H9 (cell line): ENCODE measurements at regions not wholly inside any gene's neighbourhood (a gene's known extent, or its start where the extent isn't known, plus 50 kb on each side); places are given as distances from the start of the nearest gene placed in this dataset.

Experiments
- DNase-seq: peaks from one replicate; pipeline ENCODE4 v3.0.0-alpha.2; 2017
- H2AFZ ChIP-seq: one replicate; pipeline ENCODE4 v1.6.1; 2013; ENCODE audit warnings: mild to moderate bottlenecking, low read length, control low read depth, moderate library complexity
- H2AK5ac ChIP-seq: 2 replicates; pipeline ENCODE4 v1.6.1; 2013; ENCODE audit warnings: low read length, control low read depth, mixed read lengths; ENCODE audit not compliant: insufficient read length
- H2BK120ac ChIP-seq: one replicate; pipeline ENCODE4 v1.6.1; 2013; ENCODE audit warnings: low read depth, mild to moderate bottlenecking, low read length, control low read depth, inconsistent platforms; ENCODE audit not compliant: poor library complexity, severe bottlenecking
- H2BK12ac ChIP-seq: 2 replicates; pipeline ENCODE4 v1.6.1; 2013; ENCODE audit warnings: low read length, control low read depth, mixed read lengths, low read depth; ENCODE audit not compliant: insufficient read length
- H2BK15ac ChIP-seq: 2 replicates; pipeline ENCODE4 v1.6.1; 2013; ENCODE audit warnings: low read depth, low read length, control low read depth
- H2BK20ac ChIP-seq: one replicate; pipeline ENCODE4 v1.6.1; 2013; ENCODE audit warnings: low read depth, mild to moderate bottlenecking, low read length, control low read depth, inconsistent platforms; ENCODE audit not compliant: poor library complexity, severe bottlenecking
- H2BK5ac ChIP-seq: 2 replicates; pipeline ENCODE4 v1.6.1; 2013; ENCODE audit warnings: low read length, control low read depth, mixed read lengths; ENCODE audit not compliant: insufficient read length
- H3K14ac ChIP-seq: 2 replicates; pipeline ENCODE4 v1.6.1; 2013; ENCODE audit warnings: low read length, control low read depth; ENCODE audit not compliant: insufficient read depth
- H3K18ac ChIP-seq: 2 replicates; pipeline ENCODE4 v1.6.1; 2013; ENCODE audit warnings: low read depth, mild to moderate bottlenecking, mixed read lengths, low read length, control low read depth; ENCODE audit not compliant: insufficient read length
- H3K23ac ChIP-seq: 2 replicates; pipeline ENCODE4 v1.6.1; 2013; ENCODE audit warnings: low read length, control low read depth, mixed read lengths, low read depth; ENCODE audit not compliant: insufficient read length
- H3K23me2 ChIP-seq: 2 replicates; pipeline ENCODE4 v1.6.1; 2013; ENCODE audit warnings: low read depth, mild to moderate bottlenecking, mixed read lengths, low read length, control low read depth; ENCODE audit not compliant: insufficient read length, poor library complexity, severe bottlenecking
- H3K27ac ChIP-seq: 2 replicates; pipeline ENCODE4 v1.5.1; 2013; ENCODE audit warnings: low read length, control low read depth, mixed read lengths, low read depth; ENCODE audit not compliant: insufficient read length
- H3K27me3 ChIP-seq: 2 replicates; pipeline ENCODE4 v1.6.1; 2013; ENCODE audit warnings: low read length, control low read depth, inconsistent platforms; ENCODE audit not compliant: insufficient read depth
- H3K4ac ChIP-seq: 2 replicates; pipeline ENCODE4 v1.6.1; 2013; ENCODE audit warnings: low read depth, mild to moderate bottlenecking, control low read depth, inconsistent platforms, low read length, moderate library complexity
- H3K4me1 ChIP-seq: 2 replicates; pipeline ENCODE4 v1.6.1; 2013; ENCODE audit warnings: low read length, control low read depth, inconsistent platforms; ENCODE audit not compliant: insufficient read depth
- H3K4me2 ChIP-seq: 2 replicates; pipeline ENCODE4 v1.6.1; 2013; ENCODE audit warnings: low read length, control low read depth, mixed read lengths; ENCODE audit not compliant: insufficient read length, insufficient read depth
- H3K56ac ChIP-seq: 2 replicates; pipeline ENCODE4 v1.6.1; 2013; ENCODE audit warnings: low read depth, mild to moderate bottlenecking, mixed read lengths, low read length, control low read depth; ENCODE audit not compliant: insufficient read length
- H3K79me1 ChIP-seq: 2 replicates; pipeline ENCODE4 v1.6.1; 2013; ENCODE audit warnings: low read depth, mild to moderate bottlenecking, moderate library complexity, low read length, control low read depth, inconsistent platforms; ENCODE audit not compliant: insufficient read depth, poor library complexity, severe bottlenecking
- H3K79me2 ChIP-seq: 2 replicates; pipeline ENCODE4 v1.6.1; 2013; ENCODE audit warnings: low read length, control low read depth, inconsistent platforms; ENCODE audit not compliant: insufficient read depth
- H3K9ac ChIP-seq: 2 replicates; pipeline ENCODE4 v1.6.1; 2013; ENCODE audit warnings: low read length, control low read depth, mixed read lengths; ENCODE audit not compliant: insufficient read length; ENCODE audit errors: extremely low read depth
- H3K9me3 ChIP-seq: one replicate; pipeline ENCODE4 v1.6.1; 2013; ENCODE audit warnings: low read depth, low read length, inconsistent platforms; ENCODE audit not compliant: control insufficient read depth
- H3T11ph ChIP-seq: one replicate; pipeline ENCODE4 v1.6.1; 2013; ENCODE audit warnings: mild to moderate bottlenecking, low read length, control low read depth, inconsistent platforms
- H4K20me1 ChIP-seq: one replicate; pipeline ENCODE4 v1.6.1; 2013; ENCODE audit not compliant: control insufficient read depth, insufficient read length, insufficient read depth
- H4K5ac ChIP-seq: 2 replicates; pipeline ENCODE4 v1.6.1; 2013; ENCODE audit warnings: low read depth, mild to moderate bottlenecking, mixed read lengths, low read length, control low read depth; ENCODE audit not compliant: insufficient read length
- H4K8ac ChIP-seq: replicated peaks from 2 replicates; pipeline ENCODE4 v1.6.1; 2013; ENCODE audit warnings: low read length, control low read depth, mixed read lengths, low read depth; ENCODE audit not compliant: insufficient read length
- H4K91ac ChIP-seq: 2 replicates; pipeline ENCODE4 v1.6.1; 2013; ENCODE audit warnings: low read depth, mild to moderate bottlenecking, moderate library complexity, mixed read lengths, low read length, control low read depth; ENCODE audit not compliant: insufficient read length
- H3K27ac Mint-ChIP-seq, 3 experiments: 2 replicates in 2 of 3; 3 replicates in 1 of 3; pipeline ENCODE4 v1.8.0; 2020 to 2021; ENCODE audit warnings: mixed read lengths in 3 of 3, mild to moderate bottlenecking in 1 of 3, moderate library complexity in 1 of 3
- H3K27me3 Mint-ChIP-seq: 2 replicates; pipeline ENCODE4 v1.8.0; 2021; ENCODE audit warnings: low read depth, mild to moderate bottlenecking, moderate library complexity, mixed read lengths
- H3K36me3 Mint-ChIP-seq, 3 experiments: 2 replicates in 2 of 3; 3 replicates in 1 of 3; pipeline ENCODE4 v1.8.0; 2020 to 2021; ENCODE audit warnings: low read depth in 3 of 3, mixed read lengths in 3 of 3; ENCODE audit not compliant: insufficient read depth in 1 of 3
- H3K4me1 Mint-ChIP-seq, 2 experiments: 2 replicates each; pipeline ENCODE4 v1.8.0; 2020; ENCODE audit warnings: mixed read lengths in 2 of 2
- H3K4me3 Mint-ChIP-seq, 2 experiments: 2 replicates in 1 of 2; 3 replicates in 1 of 2; pipeline ENCODE4 v1.8.0; 2020 to 2021; ENCODE audit warnings: mild to moderate bottlenecking in 2 of 2, mixed read lengths in 2 of 2, moderate library complexity in 1 of 2
- H3K9me3 Mint-ChIP-seq, 2 experiments: 2 replicates in 1 of 2; 3 replicates in 1 of 2; pipeline ENCODE4 v1.8.0; 2020; ENCODE audit warnings: mild to moderate bottlenecking in 2 of 2, mixed read lengths in 2 of 2, moderate library complexity in 1 of 2
- WGBS: extraction: QIAGEN DNeasy Blood & Tissue Kit; methylation state at CpG from one replicate; pipeline ENCODE4 v1.1.7; 2013; ENCODE audit warnings: missing lambda C conversion rate, low lambda C conversion rate, mixed read lengths; ENCODE audit not compliant: insufficient read length; ENCODE audit errors: extremely low coverage; 5-methylcytosine and 5-hydroxymethylcytosine counted together
- TF ChIP-seq, protein P1 (sequence below): fragments of 200-600 bp; sonication (generic); conservative IDR thresholded peaks from 3 replicates; pipeline ENCODE4 v1.8.0; 2021; ENCODE audit warnings: antibody characterized with exemption, mild to moderate bottlenecking

DNA sequence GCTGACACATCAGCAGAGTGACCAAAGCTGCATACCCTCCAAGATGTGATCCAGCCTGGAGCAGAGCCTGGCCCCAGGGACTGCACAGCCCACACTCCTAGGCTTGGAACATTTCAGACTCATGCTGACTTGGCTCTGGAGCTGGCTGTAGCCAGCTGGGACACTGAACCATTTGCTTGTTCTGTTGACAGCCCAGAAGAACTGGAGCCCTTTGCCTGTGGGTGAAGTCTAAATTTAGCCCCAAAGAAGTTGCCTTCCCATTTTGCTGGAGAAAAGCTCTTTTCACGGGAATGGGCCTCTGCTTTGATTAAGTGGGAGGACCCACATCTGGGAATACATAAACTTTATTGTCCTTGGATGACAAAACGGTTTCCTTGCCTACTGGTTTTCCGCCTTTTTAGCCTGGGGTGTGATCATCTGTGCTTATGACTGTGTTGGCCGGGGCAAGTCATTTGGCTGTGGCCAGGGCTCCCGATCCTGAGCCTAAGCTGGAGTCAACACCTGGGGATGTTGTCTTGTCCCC is 186.2 kb upstream of the BMPER start:
- Histone ChIP-seq H3K4ac (no peak overlapping the region), H2BK15ac (no peak overlapping the region), H3K9me3 (no peaks in the 10 kb centered on the region), H4K5ac (no peak overlapping the region), H3K9ac (no peak overlapping the region), H3K79me1 (no peaks in the 10 kb centered on the region), H3K56ac (no peak overlapping the region), H2AFZ (no peak overlapping the region), H3K14ac (no peak overlapping the region), H3K27me3 (no peaks in the 10 kb centered on the region), H2AK5ac (no peak overlapping the region), H3K18ac (no peak overlapping the region), H4K8ac (no peak overlapping the region), H3K23me2 (no peaks in the 10 kb centered on the region), H3K79me2 (no peaks in the 10 kb centered on the region), H2BK12ac (no peak overlapping the region), H3K4me2 (no peak overlapping the region), H3K27ac (no peak overlapping the region), H3K23ac (no peak overlapping the region), H2BK20ac (no peak overlapping the region), H3T11ph (no peak overlapping the region), H4K20me1 (no peaks in the 10 kb centered on the region), H2BK120ac (no peak overlapping the region), H3K4me1 (no peaks in the 10 kb centered on the region), H2BK5ac (no peak overlapping the region), H4K91ac (no peak overlapping the region)
- TF ChIP-seq, protein P1, sequence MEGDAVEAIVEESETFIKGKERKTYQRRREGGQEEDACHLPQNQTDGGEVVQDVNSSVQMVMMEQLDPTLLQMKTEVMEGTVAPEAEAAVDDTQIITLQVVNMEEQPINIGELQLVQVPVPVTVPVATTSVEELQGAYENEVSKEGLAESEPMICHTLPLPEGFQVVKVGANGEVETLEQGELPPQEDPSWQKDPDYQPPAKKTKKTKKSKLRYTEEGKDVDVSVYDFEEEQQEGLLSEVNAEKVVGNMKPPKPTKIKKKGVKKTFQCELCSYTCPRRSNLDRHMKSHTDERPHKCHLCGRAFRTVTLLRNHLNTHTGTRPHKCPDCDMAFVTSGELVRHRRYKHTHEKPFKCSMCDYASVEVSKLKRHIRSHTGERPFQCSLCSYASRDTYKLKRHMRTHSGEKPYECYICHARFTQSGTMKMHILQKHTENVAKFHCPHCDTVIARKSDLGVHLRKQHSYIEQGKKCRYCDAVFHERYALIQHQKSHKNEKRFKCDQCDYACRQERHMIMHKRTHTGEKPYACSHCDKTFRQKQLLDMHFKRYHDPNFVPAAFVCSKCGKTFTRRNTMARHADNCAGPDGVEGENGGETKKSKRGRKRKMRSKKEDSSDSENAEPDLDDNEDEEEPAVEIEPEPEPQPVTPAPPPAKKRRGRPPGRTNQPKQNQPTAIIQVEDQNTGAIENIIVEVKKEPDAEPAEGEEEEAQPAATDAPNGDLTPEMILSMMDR: no peak
- Mint-ChIP-seq H3K27me3 (peaks cover 16% of the 10 kb centered on the region), H3K9me3 (no peaks in the 10 kb centered on the region; a peak in 2 of 5 replicates), H3K4me1 (peaks cover 9 to 14% of the 10 kb centered on the region in 2 experiments), H3K4me3 (no peak overlapping the region), H3K36me3 (no peaks in the 10 kb centered on the region), H3K27ac (peak overlapping the region in 1 of 3 experiments; percentile 90; a peak in 1 of 7 replicates)
- no CpG with 5 or more reads among the region's 5 CpGs for WGBS
- DNase-seq: no peak
